GM12878 (cell line): ENCODE measurements at regions not wholly inside any gene's neighbourhood (a gene's known extent, or its start where the extent isn't known, plus 50 kb on each side); places are given as distances from the start of the nearest gene placed in this dataset.

ENCODE experiments used
- EP300 ChIP-seq, 2 experiments: fragments of 150-350 bp in 1 of 2; IDR thresholded peaks; 2 replicates each; pipeline ENCODE4 v1.6.1; 2011 to 2012; ENCODE audit warnings: low read depth in 2 of 2, low read length in 2 of 2, borderline replicate concordance in 1 of 2, improper control_type of control experiment in 1 of 2, inconsistent platforms in 1 of 2; ENCODE audit not compliant: control insufficient read depth in 1 of 2
- FOS ChIP-seq: IDR thresholded peaks from 3 replicates; pipeline ENCODE4 v1.6.1; 2011; ENCODE audit warnings: borderline replicate concordance; ENCODE audit not compliant: insufficient read length; ENCODE audit errors: extremely low read depth
- IRF4 ChIP-seq: IDR thresholded peaks from 2 replicates; pipeline ENCODE4 v1.6.1; 2011; ENCODE audit warnings: low read depth, low read length
- MYC ChIP-seq: IDR thresholded peaks from 2 replicates; pipeline ENCODE4 v1.6.1; 2011; ENCODE audit warnings: mild to moderate bottlenecking, low read length, moderate library complexity, inconsistent platforms; ENCODE audit not compliant: insufficient read depth, insufficient replicate concordance, insufficient read length, severe bottlenecking
- NFYB ChIP-seq: IDR thresholded peaks from 2 replicates; pipeline ENCODE4 v1.6.1; 2011; ENCODE audit warnings: low read depth, mild to moderate bottlenecking, low read length, improper control_type of control experiment, moderate library complexity; ENCODE audit not compliant: insufficient read depth
- POLR2A ChIP-seq: IDR thresholded peaks from 2 replicates; pipeline ENCODE4 v1.6.1; 2011; ENCODE audit warnings: low read depth, mild to moderate bottlenecking, low read length
- TF ChIP-seq, protein P1 (sequence below), 3 experiments: IDR thresholded peaks in 2 of 3; conservative IDR thresholded peaks in 1 of 3; 2 replicates each; pipeline ENCODE4 v1.5.1; 2011; ENCODE audit warnings: low read depth in 3 of 3, low read length in 3 of 3, mild to moderate bottlenecking in 3 of 3, control low read depth in 2 of 3, moderate library complexity in 2 of 3, inconsistent platforms in 1 of 3, mixed read lengths in 1 of 3; ENCODE audit not compliant: control insufficient read depth in 2 of 3, insufficient read depth in 1 of 3; ENCODE audit errors: extremely low read depth in 1 of 3
- TF ChIP-seq, protein P2 (sequence below): fragments of 450-650 bp; formaldehyde crosslinking; IDR thresholded peaks from 2 replicates; pipeline ENCODE4 v1.5.0; 2022; ENCODE audit warnings: mild to moderate bottlenecking, missing genetic modification characterization

DNA sequence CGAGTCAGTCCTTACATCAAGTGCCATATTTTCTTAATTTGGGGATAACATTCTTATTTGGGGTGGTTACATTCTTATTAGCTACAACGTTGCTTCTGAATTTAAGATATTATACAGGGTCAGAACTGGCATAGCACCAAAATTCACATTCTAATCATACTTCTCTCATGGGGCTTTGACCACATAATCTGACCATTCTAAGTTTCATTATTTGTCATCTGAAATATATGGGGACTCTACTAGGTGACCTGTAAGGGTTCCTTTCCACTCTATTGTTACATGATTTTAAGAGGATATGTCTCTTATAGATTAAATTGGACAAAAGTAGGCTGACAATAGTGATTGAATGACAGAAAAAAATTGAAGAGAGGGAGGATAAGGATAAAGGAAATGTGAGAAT lies 536.5 kb downstream of the KCTD12 start:
- TF ChIP-seq POLR2A (no peak), FOS (no peak), EP300 (IDR thresholded peaks at IDR 0.05; ENCODE audit: borderline replicate concordance in 1 of 2, control insufficient read depth in 1 of 2, low read depth in 2 of 2, low read length in 2 of 2) (no peak), IRF4 (no peak), NFYB (no peak), MYC (no peak)
- TF ChIP-seq, protein P1, sequence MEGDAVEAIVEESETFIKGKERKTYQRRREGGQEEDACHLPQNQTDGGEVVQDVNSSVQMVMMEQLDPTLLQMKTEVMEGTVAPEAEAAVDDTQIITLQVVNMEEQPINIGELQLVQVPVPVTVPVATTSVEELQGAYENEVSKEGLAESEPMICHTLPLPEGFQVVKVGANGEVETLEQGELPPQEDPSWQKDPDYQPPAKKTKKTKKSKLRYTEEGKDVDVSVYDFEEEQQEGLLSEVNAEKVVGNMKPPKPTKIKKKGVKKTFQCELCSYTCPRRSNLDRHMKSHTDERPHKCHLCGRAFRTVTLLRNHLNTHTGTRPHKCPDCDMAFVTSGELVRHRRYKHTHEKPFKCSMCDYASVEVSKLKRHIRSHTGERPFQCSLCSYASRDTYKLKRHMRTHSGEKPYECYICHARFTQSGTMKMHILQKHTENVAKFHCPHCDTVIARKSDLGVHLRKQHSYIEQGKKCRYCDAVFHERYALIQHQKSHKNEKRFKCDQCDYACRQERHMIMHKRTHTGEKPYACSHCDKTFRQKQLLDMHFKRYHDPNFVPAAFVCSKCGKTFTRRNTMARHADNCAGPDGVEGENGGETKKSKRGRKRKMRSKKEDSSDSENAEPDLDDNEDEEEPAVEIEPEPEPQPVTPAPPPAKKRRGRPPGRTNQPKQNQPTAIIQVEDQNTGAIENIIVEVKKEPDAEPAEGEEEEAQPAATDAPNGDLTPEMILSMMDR (IDR thresholded peaks at IDR 0.05 in 2 of 3, conservative IDR thresholded peaks at IDR 0.05 in 1 of 3; ENCODE audit: control insufficient read depth in 2 of 3, extremely low read depth in 1 of 3, insufficient read depth in 1 of 3, low read depth in 3 of 3, low read length in 3 of 3): no peak
- TF ChIP-seq, protein P2, sequence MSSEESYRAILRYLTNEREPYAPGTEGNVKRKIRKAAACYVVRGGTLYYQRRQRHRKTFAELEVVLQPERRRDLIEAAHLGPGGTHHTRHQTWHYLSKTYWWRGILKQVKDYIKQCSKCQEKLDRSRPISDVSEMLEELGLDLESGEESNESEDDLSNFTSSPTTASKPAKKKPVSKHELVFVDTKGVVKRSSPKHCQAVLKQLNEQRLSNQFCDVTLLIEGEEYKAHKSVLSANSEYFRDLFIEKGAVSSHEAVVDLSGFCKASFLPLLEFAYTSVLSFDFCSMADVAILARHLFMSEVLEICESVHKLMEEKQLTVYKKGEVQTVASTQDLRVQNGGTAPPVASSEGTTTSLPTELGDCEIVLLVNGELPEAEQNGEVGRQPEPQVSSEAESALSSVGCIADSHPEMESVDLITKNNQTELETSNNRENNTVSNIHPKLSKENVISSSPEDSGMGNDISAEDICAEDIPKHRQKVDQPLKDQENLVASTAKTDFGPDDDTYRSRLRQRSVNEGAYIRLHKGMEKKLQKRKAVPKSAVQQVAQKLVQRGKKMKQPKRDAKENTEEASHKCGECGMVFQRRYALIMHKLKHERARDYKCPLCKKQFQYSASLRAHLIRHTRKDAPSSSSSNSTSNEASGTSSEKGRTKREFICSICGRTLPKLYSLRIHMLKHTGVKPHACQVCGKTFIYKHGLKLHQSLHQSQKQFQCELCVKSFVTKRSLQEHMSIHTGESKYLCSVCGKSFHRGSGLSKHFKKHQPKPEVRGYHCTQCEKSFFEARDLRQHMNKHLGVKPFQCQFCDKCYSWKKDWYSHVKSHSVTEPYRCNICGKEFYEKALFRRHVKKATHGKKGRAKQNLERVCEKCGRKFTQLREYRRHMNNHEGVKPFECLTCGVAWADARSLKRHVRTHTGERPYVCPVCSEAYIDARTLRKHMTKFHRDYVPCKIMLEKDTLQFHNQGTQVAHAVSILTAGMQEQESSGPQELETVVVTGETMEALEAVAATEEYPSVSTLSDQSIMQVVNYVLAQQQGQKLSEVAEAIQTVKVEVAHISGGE (CRISPR knock-in tag): no peak
